ENCODE measurements at regions not wholly inside any gene's neighbourhood (a gene's known extent, or its start where the extent isn't known, plus 50 kb on each side); places are given as distances from the start of the nearest gene placed in this dataset.

- TF ChIP-seq CTCF (conservative IDR thresholded peaks at IDR 0.05 in 1 of 2, IDR thresholded peaks at IDR 0.05 in 1 of 2; ENCODE audit: low read depth in 1 of 2, low read length in 2 of 2), result no peak
- no peak for TF ChIP-seq EZH2 (IDR thresholded peaks at IDR 0.05; ENCODE audit: low read length, missing control alignments)
These were observed 831.8 kb downstream of the EPHA7 start for GRCh38 chr6:92587525-92587924.

Data from fibroblast of lung (primary cell).